Right lung (tissue), 2 donors: ENCODE measurements at regions not wholly inside any gene's neighbourhood (a gene's known extent, or its start where the extent isn't known, plus 50 kb on each side); places are given as distances from the start of the nearest gene placed in this dataset.
"Not testable (repeated sequence)": the region's sequence is repeated elsewhere in the genome, so short reads cannot be mapped to it uniquely, and the experiment has no call there.

Experiments used
- DNase-seq, 2 donors: peaks; one replicate each; pipeline ENCODE4 v3.0.0-alpha.2; 2013

GRCh38 chr1:145553795-145554194 lies 54.0 kb upstream of the GPR89A start:
- not testable (repeated sequence) for DNase-seq

- DNase-seq: no peak
These were observed 62.7 kb upstream of the GPR89A start for GRCh38 chr1:145545055-145545454.

GRCh38 chr1:145541685-145542084 lies 66.1 kb upstream of the GPR89A start:
- not testable (repeated sequence) for DNase-seq

- DNase-seq: not testable (repeated sequence)
These were observed 66.5 kb upstream of the GPR89A start for GRCh38 chr1:145541246-145541645.

- not testable (repeated sequence) for DNase-seq
These were observed 69.5 kb upstream of the GPR89A start for GRCh38 chr1:145538118-145538882.

GRCh38 chr1:145537003-145537402 lies 70.8 kb upstream of the GPR89A start:
- not testable (repeated sequence) for DNase-seq

GRCh38 chr1:145535461-145535860 lies 72.3 kb upstream of the GPR89A start:
- peak; percentile 6 to 7 for DNase-seq

GRCh38 chr1:145528068-145528564 lies 79.7 kb upstream of the GPR89A start:
- DNase-seq: not testable (repeated sequence)

- not testable (repeated sequence) for DNase-seq
These were observed 87.6 kb upstream of the GPR89A start for GRCh38 chr1:145520159-145520558.

- DNase-seq: not testable (repeated sequence)
These were observed 88.5 kb upstream of the GPR89A start for GRCh38 chr1:145519302-145519701.

GRCh38 chr1:145513017-145513416 lies 87.6 kb upstream of the NBPF20 start:
- DNase-seq: not testable (repeated sequence)

- not testable (repeated sequence) for DNase-seq
These were observed 82.7 kb upstream of the NBPF20 start for GRCh38 chr1:145508053-145508452.

GRCh38 chr1:145505663-145506647 lies 80.6 kb upstream of the NBPF20 start:
- not testable (repeated sequence) for DNase-seq

- DNase-seq: not testable (repeated sequence)
These were observed 79.5 kb upstream of the NBPF20 start for GRCh38 chr1:145504834-145505413.

- not testable (repeated sequence) for DNase-seq
These were observed 78.9 kb upstream of the NBPF20 start for GRCh38 chr1:145504310-145504709.

GRCh38 chr1:145500251-145500650 lies 74.8 kb upstream of the NBPF20 start:
- not testable (repeated sequence) for DNase-seq

GRCh38 chr1:145495077-145495871 lies 69.9 kb upstream of the NBPF20 start:
- not testable (repeated sequence) for DNase-seq

GRCh38 chr1:145488193-145488933 lies 63.0 kb upstream of the NBPF20 start:
- DNase-seq: not testable (repeated sequence)

GRCh38 chr1:145487156-145487555 lies 61.8 kb upstream of the NBPF20 start:
- not testable (repeated sequence) for DNase-seq

GRCh38 chr1:145484257-145484656 lies 58.9 kb upstream of the NBPF20 start:
- not testable (repeated sequence) for DNase-seq
